ENCODE measurements at regions not wholly inside any gene's neighbourhood (a gene's known extent, or its start where the extent isn't known, plus 50 kb on each side); places are given as distances from the start of the nearest gene placed in this dataset.

- DNase-seq (no peak), ATAC-seq (ENCODE audit: poor library complexity) (peak; percentile 60)
- intact Hi-C loops (cut with DNase I): no loop called here
Measured at GRCh38 chr9:91141407-91141965, 220.2 kb downstream of the AUH start.

GRCh38 chr9:91143162-91143561, 218.6 kb downstream of the AUH start:
- DNase-seq (no peak), ATAC-seq (ENCODE audit: poor library complexity) (no peak)
- intact Hi-C loops (cut with DNase I): no loop called here

- DNase-seq: no peak
- no peak for ATAC-seq (ENCODE audit: poor library complexity)
- intact Hi-C loops (cut with DNase I): no loop called here
Measured at GRCh38 chr9:91143642-91144041, 218.1 kb downstream of the AUH start.

GRCh38 chr9:91144769-91145168, 216.9 kb downstream of the AUH start:
- no peak for ATAC-seq (ENCODE audit: poor library complexity)
- DNase-seq: no peak
- intact Hi-C loops (cut with DNase I): no loop called here

GRCh38 chr9:91145496-91145895, 216.2 kb downstream of the AUH start:
- ATAC-seq (ENCODE audit: poor library complexity) (no peak), DNase-seq (no peak)
- intact Hi-C loops (cut with DNase I): no loop called here

- intact Hi-C loops (cut with DNase I): no loop called here
- ATAC-seq (ENCODE audit: poor library complexity): peak; percentile 53
Measured at GRCh38 chr9:91146391-91147019, 215.2 kb downstream of the AUH start.

GRCh38 chr9:91147079-91147708, 214.5 kb downstream of the AUH start:
- no peak for ATAC-seq (ENCODE audit: poor library complexity)
- intact Hi-C loops (cut with DNase I): no loop called here
- no peak for DNase-seq

More at GRCh38 chr9:91146391-91147019, 215.2 kb downstream of the AUH start:
- DNase-seq: no peak

GRCh38 chr9:91148306-91148705, 213.4 kb downstream of the AUH start:
- ATAC-seq (ENCODE audit: poor library complexity) (no peak), DNase-seq (no peak)
- intact Hi-C loops (cut with DNase I): no loop called here

- DNase-seq (no peak), ATAC-seq (ENCODE audit: poor library complexity) (no peak)
- intact Hi-C loops (cut with DNase I): no loop called here
Measured at GRCh38 chr9:91150273-91150997, 211.3 kb downstream of the AUH start.

GRCh38 chr9:91150998-91151717, 210.6 kb downstream of the AUH start:
- intact Hi-C loops (cut with DNase I): no loop called here
- no peak for DNase-seq

GRCh38 chr9:91151718-91152095, 210.0 kb downstream of the AUH start:
- intact Hi-C loops (cut with DNase I): no loop called here
- DNase-seq (no peak), ATAC-seq (ENCODE audit: poor library complexity) (no peak)

More at GRCh38 chr9:91150998-91151717, 210.6 kb downstream of the AUH start:
- no peak for ATAC-seq (ENCODE audit: poor library complexity)

- no peak for ATAC-seq (ENCODE audit: poor library complexity)
- intact Hi-C loops (cut with DNase I): no loop called here
- DNase-seq: no peak
Measured at GRCh38 chr9:91154686-91155085, 207.0 kb downstream of the AUH start.

GRCh38 chr9:91155181-91155580, 206.5 kb downstream of the AUH start:
- no peak for ATAC-seq (ENCODE audit: poor library complexity)
- intact Hi-C loops (cut with DNase I): no loop called here
- DNase-seq: no peak

GRCh38 chr9:91155746-91156376, 205.9 kb downstream of the AUH start:
- no peak for ATAC-seq (ENCODE audit: poor library complexity)
- intact Hi-C loops (cut with DNase I): no loop called here
- no peak for DNase-seq

GRCh38 chr9:91156451-91157234, 205.1 kb downstream of the AUH start:
- no peak for DNase-seq
- intact Hi-C loops (cut with DNase I): no loop called here
- ATAC-seq (ENCODE audit: poor library complexity): no peak

- intact Hi-C loops (cut with DNase I): no loop called here
- DNase-seq: no peak
- no peak for ATAC-seq (ENCODE audit: poor library complexity)
Measured at GRCh38 chr9:91157883-91158282, 203.8 kb downstream of the AUH start.

- intact Hi-C loops (cut with DNase I): no loop called here
- ATAC-seq (ENCODE audit: poor library complexity) (no peak), DNase-seq (no peak)
Measured at GRCh38 chr9:91158286-91158685, 203.4 kb downstream of the AUH start.

- intact Hi-C loops (cut with DNase I): no loop called here
- ATAC-seq (ENCODE audit: poor library complexity): no peak
- DNase-seq: no peak
Measured at GRCh38 chr9:91158946-91159345, 202.8 kb downstream of the AUH start.

All from Right ventricle myocardium superior (tissue), 1 donor.